Panc1 (cell line): ENCODE measurements at regions not wholly inside any gene's neighbourhood (a gene's known extent, or its start where the extent isn't known, plus 50 kb on each side); places are given as distances from the start of the nearest gene placed in this dataset.

Source experiments
- ATAC-seq: fragments of 200-7000 bp; cut with Tn5 transposase; 2 replicates; pipeline ENCODE4 v1.9.1; 2020; ENCODE audit warnings: mild to moderate bottlenecking, moderate library complexity
- BruUV-seq: library from RNA; stranded (reverse); fragments of 400-500 nt; replicated peaks from 2 replicates; lab custom pipeline; 2021; lab: Mats Ljungman, UMichigan
- CTCF ChIA-PET: fragments of 300-600 bp; sonication (Branson Sonifier 250); formaldehyde crosslinking; loops from one replicate; lab custom pipeline; 2022; ENCODE audit warnings: antibody characterized with exemption; lab: Charles Lee
- POLR2A ChIA-PET: fragments of 300-600 bp; sonication (Branson Sonifier 250); formaldehyde crosslinking; loops from one replicate; lab custom pipeline; 2022; ENCODE audit warnings: antibody characterized with exemption; lab: Charles Lee
- DNase-seq: peaks from one replicate; pipeline ENCODE4 v3.0.0-alpha.2; 2010; ENCODE audit warnings: low read depth, low spot score
- H3K27ac ChIP-seq: 2 replicates; pipeline ENCODE4 v1.5.1; 2011; ENCODE audit warnings: mild to moderate bottlenecking, low read length, inconsistent platforms
- H3K27me3 ChIP-seq: fragments of 200-500 bp; sonication (Bioruptor generic); 2 replicates; pipeline ENCODE4 v1.6.0; 2014; ENCODE audit warnings: low read length, inconsistent platforms; ENCODE audit not compliant: control insufficient read depth, insufficient read depth
- H3K36me3 ChIP-seq: fragments of 200-500 bp; sonication (Bioruptor generic); 2 replicates; pipeline ENCODE4 v1.5.1; 2014; ENCODE audit warnings: inconsistent platforms, mild to moderate bottlenecking, low read length, moderate library complexity; ENCODE audit not compliant: control insufficient read depth, insufficient read depth
- H3K4me1 ChIP-seq: 2 replicates; pipeline ENCODE4 v1.5.1; 2011; ENCODE audit warnings: inconsistent platforms, mild to moderate bottlenecking, low read length, moderate library complexity; ENCODE audit not compliant: control insufficient read depth, insufficient read depth
- H3K4me3 ChIP-seq, 2 experiments: 2 replicates each; pipeline ENCODE4 v1.5.1; 2011 to 2012; ENCODE audit warnings: low read depth in 2 of 2, low read length in 2 of 2, mild to moderate bottlenecking in 2 of 2, inconsistent platforms in 1 of 2, moderate library complexity in 1 of 2
- H3K9me3 ChIP-seq: fragments of 200-500 bp; sonication (Bioruptor generic); 2 replicates; pipeline ENCODE4 v1.5.1; 2014; ENCODE audit warnings: low read depth, mild to moderate bottlenecking, inconsistent platforms, low read length, moderate library complexity; ENCODE audit not compliant: control insufficient read depth, insufficient read depth
- POLR2AphosphoS5 ChIP-seq: IDR thresholded peaks from 2 replicates; pipeline ENCODE4 v1.6.1; 2012; ENCODE audit warnings: mild to moderate bottlenecking, low read depth, low read length, moderate library complexity
- SIN3A ChIP-seq: IDR thresholded peaks from 2 replicates; pipeline ENCODE4 v1.6.1; 2012; ENCODE audit warnings: low read depth, mild to moderate bottlenecking, low read length, moderate library complexity, borderline replicate concordance; ENCODE audit not compliant: insufficient read depth
- TCF7L2 ChIP-seq: IDR thresholded peaks from 2 replicates; pipeline ENCODE4 v1.6.1; 2011; ENCODE audit warnings: mild to moderate bottlenecking, low read depth, low read length, inconsistent platforms
- in situ Hi-C: cut with HindIII; loops from 2 replicates; pipeline ENCODE4 v1.10.0; 2016; ENCODE audit warnings: low sequenced_read_pairs, low pct_unique_long_range_greater_than_20kb
- intact Hi-C: fragments of 100-400 bp; cut with micrococcal nuclease; formaldehyde crosslinking; loops from one replicate; pipeline ENCODE4 v1.10.0; 2022; ENCODE audit not compliant: unreplicated experiment
- TF ChIP-seq, protein P1 (sequence below), 2 experiments: IDR thresholded peaks; 2 replicates each; pipeline ENCODE4 v1.6.1; 2011 to 2012; ENCODE audit warnings: low read depth in 2 of 2, control low read depth in 1 of 2, low read length in 1 of 2, mild to moderate bottlenecking in 1 of 2, moderate library complexity in 1 of 2; ENCODE audit not compliant: insufficient read depth in 1 of 2
- TF ChIP-seq, protein P2 (sequence below): fragments of 450-650 bp; IDR thresholded peaks from 2 replicates; pipeline ENCODE4 v1.5.1; 2017; ENCODE audit warnings: mild to moderate bottlenecking

DNA sequence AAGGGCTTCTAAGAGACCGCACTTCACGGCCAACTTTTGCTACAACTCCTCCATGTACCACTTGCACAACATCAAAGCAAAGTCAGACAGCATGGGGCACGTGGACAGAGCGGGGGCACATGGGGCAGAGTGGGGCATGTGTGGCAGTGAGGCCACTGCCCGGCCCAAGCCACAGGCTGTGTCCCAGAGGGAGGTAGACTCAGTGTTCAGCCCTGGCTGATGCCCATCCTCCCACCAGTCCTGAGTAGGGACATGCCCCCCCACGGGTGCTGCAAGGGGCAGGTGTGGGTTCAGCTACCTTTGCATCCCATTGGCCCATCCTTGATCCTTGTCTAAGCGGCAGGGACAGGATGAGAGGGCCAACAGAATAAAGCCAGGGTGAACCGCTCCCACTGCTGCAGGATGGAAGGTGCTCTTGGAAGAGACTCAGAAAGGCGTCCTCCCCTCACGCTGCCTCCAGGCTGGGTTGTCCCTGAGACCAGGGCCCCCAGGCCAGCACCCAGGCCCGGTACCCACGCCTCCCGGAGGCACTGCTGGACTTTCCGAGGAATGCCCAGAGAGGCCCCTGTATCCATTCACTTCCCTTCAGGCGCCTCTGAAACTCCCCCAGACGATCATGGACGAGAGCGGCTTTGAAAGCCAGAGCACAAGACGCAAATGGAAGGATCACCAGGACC is 218.2 kb downstream of the NDUFA10 start:
- ChIA-PET CTCF (no interaction called here), POLR2A (no interaction called here)
- no peak overlapping the region for H3K4me3 ChIP-seq
- ATAC-seq: no peak
- in situ Hi-C loops (no loop called here), intact Hi-C loops (no loop called here)
- no peak overlapping the region for H3K27ac ChIP-seq
- no peaks in the 10 kb centered on the region for H3K36me3 ChIP-seq
- no peak for DNase-seq
- no peaks in the 10 kb centered on the region for H3K9me3 ChIP-seq
- BruUV-seq: no TSS peak
- TF ChIP-seq, protein P1, sequence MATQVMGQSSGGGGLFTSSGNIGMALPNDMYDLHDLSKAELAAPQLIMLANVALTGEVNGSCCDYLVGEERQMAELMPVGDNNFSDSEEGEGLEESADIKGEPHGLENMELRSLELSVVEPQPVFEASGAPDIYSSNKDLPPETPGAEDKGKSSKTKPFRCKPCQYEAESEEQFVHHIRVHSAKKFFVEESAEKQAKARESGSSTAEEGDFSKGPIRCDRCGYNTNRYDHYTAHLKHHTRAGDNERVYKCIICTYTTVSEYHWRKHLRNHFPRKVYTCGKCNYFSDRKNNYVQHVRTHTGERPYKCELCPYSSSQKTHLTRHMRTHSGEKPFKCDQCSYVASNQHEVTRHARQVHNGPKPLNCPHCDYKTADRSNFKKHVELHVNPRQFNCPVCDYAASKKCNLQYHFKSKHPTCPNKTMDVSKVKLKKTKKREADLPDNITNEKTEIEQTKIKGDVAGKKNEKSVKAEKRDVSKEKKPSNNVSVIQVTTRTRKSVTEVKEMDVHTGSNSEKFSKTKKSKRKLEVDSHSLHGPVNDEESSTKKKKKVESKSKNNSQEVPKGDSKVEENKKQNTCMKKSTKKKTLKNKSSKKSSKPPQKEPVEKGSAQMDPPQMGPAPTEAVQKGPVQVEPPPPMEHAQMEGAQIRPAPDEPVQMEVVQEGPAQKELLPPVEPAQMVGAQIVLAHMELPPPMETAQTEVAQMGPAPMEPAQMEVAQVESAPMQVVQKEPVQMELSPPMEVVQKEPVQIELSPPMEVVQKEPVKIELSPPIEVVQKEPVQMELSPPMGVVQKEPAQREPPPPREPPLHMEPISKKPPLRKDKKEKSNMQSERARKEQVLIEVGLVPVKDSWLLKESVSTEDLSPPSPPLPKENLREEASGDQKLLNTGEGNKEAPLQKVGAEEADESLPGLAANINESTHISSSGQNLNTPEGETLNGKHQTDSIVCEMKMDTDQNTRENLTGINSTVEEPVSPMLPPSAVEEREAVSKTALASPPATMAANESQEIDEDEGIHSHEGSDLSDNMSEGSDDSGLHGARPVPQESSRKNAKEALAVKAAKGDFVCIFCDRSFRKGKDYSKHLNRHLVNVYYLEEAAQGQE (IDR thresholded peaks at IDR 0.05; ENCODE audit: insufficient read depth in 1 of 2, low read depth in 2 of 2, low read length in 1 of 2): no peak
- TF ChIP-seq POLR2AphosphoS5: no peak
- TF ChIP-seq SIN3A: no peak
- TF ChIP-seq TCF7L2: no peak
- TF ChIP-seq, protein P2, sequence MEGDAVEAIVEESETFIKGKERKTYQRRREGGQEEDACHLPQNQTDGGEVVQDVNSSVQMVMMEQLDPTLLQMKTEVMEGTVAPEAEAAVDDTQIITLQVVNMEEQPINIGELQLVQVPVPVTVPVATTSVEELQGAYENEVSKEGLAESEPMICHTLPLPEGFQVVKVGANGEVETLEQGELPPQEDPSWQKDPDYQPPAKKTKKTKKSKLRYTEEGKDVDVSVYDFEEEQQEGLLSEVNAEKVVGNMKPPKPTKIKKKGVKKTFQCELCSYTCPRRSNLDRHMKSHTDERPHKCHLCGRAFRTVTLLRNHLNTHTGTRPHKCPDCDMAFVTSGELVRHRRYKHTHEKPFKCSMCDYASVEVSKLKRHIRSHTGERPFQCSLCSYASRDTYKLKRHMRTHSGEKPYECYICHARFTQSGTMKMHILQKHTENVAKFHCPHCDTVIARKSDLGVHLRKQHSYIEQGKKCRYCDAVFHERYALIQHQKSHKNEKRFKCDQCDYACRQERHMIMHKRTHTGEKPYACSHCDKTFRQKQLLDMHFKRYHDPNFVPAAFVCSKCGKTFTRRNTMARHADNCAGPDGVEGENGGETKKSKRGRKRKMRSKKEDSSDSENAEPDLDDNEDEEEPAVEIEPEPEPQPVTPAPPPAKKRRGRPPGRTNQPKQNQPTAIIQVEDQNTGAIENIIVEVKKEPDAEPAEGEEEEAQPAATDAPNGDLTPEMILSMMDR: no peak
- H3K27me3 ChIP-seq: no peaks in the 10 kb centered on the region
- H3K4me1 ChIP-seq: no peaks in the 10 kb centered on the region

DNA sequence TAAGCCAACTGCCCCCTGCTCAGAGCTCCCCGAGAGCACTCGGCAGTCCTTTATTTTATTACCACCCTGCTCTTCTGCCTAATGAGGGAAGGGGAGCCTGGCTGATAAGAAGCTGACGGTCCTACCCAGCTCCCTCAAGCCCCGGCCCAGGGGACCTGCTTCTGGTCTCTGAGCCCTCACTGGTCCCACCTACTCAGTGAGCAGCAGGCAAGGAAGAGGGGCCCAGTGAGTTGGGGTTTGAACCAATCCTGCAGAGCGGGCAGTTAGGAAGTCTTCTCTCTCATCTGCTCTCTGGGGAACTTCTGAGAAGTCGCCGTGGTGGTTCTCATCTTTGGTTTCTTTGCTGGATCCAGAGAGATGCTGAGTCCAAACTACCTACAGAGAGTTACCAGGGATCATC is 218.9 kb downstream of the NDUFA10 start:
- Histone ChIP-seq H3K4me1 (no peaks in the 10 kb centered on the region), H3K4me3 (no peak overlapping the region), H3K27ac (no peak overlapping the region), H3K27me3 (no peaks in the 10 kb centered on the region), H3K9me3 (no peaks in the 10 kb centered on the region), H3K36me3 (no peaks in the 10 kb centered on the region)
- CTCF ChIA-PET: no interaction called here
- no TSS peak for BruUV-seq
- TF ChIP-seq, protein P2: no peak
- TF ChIP-seq POLR2AphosphoS5 (no peak), TCF7L2 (no peak), SIN3A (no peak)
- TF ChIP-seq, protein P1 (IDR thresholded peaks at IDR 0.05; ENCODE audit: insufficient read depth in 1 of 2, low read depth in 2 of 2, low read length in 1 of 2): no peak
- ATAC-seq (no peak), DNase-seq (no peak)
- in situ Hi-C loops: no loop called here
- intact Hi-C loops: no loop called here
- POLR2A ChIA-PET: no interaction called here
